ENCODE measurements at regions not wholly inside any gene's neighbourhood (a gene's known extent, or its start where the extent isn't known, plus 50 kb on each side); places are given as distances from the start of the nearest gene placed in this dataset.
"Not testable (repeated sequence)": the region's sequence is repeated elsewhere in the genome, so short reads cannot be mapped to it uniquely, and the experiment has no call there.

- not testable (repeated sequence) for DNase-seq
Measured at GRCh38 chr12:14032191-14032590, 50.8 kb upstream of the GRIN2B start.

- DNase-seq: no peak
Measured at GRCh38 chr12:14043776-14044175, 62.4 kb upstream of the GRIN2B start.

DNA sequence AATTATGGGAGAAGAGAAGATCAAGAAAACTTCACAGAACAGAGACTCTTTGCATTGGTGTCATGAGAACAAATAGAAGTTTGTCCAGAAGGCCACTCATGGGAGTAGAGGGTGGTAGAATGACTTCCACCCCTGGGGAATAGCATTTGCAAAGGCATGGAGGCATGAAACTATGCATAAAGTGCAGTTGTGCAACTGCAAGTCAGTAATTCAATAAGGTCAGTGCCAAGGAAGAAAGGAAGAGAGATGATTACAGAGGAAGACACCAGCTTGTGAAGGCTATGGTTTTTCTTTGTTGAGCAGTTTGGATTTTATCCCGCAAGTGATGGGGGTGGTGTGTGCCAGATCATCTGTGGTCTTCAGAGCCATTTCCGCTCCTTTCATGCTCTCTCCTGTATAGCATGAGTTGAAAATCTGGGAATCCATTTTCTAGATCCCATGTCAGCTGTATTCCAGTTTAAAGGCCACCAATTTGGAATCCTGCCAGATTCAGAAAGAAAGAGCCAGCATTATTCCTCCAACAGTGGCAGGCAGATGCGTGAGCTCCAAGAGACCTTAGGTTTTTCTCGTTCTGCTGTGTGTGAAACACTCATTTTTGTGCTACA lies 67.6 kb upstream of the GRIN2B start:
- no peak for DNase-seq

- DNase-seq: no peak
Measured at GRCh38 chr12:14057895-14058294, 76.5 kb upstream of the GRIN2B start.

DNA sequence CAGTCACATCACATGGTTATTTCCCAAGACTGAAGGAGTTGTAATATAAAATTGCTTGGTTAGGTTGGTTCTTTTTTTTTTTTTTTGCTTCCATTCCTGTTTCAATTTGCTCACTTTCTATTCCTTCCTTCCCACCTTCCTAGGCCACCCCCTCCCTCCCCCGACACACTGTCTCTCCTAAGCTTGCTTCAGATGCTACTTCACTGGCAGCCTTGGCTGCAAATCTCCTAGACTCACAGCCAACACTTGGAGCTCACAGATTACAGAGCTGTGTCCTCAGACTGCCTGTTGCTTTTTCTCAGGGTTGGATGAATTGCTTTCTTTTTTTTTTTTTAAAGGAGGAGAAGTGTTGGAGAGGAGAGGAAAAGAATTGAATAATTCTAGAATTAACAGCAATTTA lies 77.3 kb upstream of the GRIN2B start:
- no peak for DNase-seq

DNA sequence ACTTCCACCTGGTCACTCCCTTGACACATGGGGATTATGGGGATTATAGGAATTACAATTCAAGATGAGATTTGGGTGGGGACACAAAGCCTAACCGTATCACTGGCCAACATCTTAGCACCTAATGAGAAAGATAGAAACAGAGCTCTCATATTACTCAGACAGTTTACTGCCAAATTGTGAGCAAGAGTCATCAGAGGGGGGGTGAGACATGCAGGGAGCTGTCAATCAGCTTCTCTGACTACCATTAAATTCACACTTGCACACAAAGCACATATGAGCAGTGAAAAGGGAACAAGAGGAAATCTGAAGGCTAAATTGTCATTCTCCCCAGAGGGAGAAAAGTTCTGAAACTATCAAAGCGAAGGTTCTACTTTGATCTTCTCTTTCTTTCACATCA lies 78.1 kb upstream of the GRIN2B start:
- DNase-seq: no peak

DNA sequence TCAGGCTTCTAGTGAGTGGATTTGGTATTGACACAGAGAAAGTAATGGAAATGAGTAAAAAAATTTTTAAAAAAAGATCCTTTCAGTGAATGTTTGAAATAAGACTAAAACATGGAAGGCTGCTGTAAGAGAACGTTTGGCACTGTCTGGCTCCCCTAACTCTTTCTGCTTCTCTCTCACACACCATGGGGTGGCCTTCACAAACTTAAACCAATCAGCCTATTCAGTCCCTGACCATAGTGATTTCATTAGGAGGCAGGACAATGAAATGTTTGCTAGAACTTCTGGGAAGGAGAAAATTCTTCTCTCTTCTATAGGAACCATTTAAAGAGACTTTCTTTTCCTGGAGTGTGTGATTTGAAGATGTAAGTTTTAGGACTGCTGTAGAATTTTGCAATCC lies 84.2 kb upstream of the GRIN2B start:
- no peak for DNase-seq

DNA sequence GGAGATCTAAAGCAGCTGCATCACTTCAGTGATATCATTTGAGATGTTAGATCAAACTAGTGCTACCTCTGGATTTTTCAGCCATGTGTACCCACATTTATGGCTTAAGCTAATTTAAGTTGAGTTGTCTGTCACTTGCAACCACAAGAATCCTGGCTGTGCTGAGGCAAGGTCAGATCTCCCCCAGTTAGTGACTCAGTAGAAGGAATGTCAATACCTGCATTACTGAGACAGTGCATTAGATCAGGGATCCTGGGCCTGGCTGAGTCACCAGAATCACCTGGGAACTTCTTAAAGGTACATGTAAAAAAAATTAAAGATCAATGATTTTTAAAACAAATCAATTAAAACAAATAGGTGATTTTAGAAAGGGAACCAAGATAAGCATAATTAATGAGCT lies 84.6 kb upstream of the GRIN2B start:
- DNase-seq: no peak

DNA sequence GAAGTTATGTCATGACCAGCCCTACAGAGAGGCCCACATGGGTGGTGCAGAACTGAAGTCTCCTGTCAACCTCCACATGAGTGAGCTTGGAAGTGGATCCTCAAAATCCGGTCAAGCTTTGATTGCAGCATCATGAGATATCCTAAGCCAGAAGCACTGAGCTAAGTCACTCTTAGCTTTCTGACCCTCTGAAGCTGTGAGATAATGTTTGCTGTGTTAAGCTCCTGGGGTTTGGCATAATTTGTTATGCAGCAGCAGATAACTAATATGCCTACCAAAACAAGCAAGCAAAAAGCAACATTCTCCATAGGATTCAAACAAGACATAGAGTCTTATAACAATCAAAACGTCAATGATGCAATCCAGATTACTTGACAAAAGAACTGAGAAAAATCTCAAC lies 87.6 kb upstream of the GRIN2B start:
- no peak for DNase-seq

DNA sequence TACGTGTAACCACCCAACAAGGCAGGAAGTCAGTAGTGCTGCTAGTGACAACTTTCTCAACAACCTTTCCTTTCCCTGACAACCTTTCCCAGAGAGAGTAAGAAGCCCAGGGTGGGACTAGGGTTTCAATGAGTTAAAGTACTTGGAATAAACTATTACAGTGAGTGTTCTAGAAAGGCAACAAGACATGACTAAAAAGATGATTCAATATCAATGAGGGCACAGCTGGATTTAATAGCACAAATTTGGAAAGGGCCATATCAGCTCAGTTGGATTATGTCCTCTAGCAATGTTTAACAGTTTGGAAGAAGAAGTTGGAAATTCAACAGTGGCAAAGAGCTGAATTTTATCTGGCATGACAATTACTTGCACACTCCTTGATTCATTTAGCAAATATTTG lies 90.4 kb upstream of the GRIN2B start:
- DNase-seq: no peak

DNA sequence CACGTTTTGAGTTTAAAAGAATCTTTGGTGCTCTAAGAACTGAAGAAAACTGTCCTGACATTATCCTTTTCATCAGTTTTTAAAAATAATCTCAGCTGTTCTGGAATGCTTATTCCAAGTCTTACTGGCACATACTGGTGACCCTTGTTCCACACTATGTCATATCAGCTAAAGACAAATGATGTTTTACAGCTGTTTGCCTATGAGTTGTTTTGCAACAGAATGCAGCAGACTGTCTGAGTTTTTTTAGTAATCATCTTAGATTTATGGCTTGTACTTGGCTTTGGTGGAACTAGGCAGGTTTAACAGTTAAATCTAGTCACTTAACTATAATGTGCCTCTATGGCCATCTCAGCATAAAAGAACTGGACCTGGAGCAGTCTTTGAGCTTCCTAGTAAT lies 91.6 kb upstream of the GRIN2B start:
- no peak for DNase-seq

GRCh38 chr12:14075797-14076393 lies 94.5 kb upstream of the GRIN2B start:
- DNase-seq: no peak

DNA sequence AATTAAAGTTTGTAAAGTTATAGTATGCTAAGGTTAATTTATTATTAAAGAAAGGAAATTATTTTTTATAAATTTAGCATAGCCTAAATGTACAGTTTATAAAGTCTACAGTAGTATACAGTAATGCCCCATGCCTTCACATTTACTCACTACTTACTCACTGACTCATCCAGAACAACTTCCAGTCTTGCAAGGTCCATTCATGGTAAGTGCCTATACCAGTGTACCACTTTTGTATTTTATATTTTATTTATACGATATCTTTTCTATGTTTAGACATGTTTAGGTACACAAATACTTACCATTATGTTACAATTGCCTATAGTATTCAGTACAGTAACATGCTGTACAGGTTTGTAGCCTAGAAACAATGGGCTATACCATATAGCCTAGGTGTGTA lies 95.1 kb upstream of the GRIN2B start:
- no peak for DNase-seq

GRCh38 chr12:14086838-14087237 lies 105.4 kb upstream of the GRIN2B start:
- no peak for DNase-seq

DNA sequence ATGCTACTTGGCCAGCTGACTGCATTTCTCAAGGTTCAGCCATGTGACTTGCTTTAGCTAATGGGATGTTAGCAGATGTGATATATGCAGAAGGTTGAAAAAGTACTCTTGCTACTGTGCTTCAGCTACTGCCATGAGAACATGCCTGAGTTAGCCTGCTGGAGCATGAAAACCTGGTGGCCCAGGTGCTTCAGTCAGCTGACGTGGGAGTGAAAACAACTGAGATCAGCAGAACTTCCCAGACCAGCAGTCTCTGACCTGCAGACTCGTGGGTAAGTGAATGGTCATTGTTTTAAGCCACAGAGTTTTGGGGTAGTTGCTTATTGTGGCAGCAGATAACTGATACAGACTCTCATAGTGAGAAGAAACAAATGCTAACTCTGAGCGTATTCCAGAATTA lies 118.6 kb upstream of the GRIN2B start:
- no peak for DNase-seq

DNA sequence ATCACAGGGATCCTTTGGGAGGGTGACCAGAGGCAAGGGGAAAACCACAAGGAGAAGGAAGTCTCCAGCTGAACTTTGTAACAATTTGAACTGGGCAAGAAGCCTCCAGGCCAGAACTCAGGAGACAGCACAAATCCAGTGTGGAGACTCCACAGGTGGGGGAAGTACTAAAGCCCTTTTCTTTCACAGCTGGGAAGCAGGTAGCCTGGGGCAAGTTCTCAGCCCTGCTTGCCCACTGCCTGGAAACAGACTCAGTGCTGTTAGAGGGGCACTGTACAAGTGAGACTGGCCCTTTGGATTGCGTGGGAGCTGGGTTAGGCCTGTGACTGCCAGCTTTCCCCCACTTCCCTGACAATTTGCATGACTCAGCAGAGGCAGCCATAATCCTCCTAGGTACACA lies 120.2 kb upstream of the GRIN2B start:
- not testable (repeated sequence) for DNase-seq

DNA sequence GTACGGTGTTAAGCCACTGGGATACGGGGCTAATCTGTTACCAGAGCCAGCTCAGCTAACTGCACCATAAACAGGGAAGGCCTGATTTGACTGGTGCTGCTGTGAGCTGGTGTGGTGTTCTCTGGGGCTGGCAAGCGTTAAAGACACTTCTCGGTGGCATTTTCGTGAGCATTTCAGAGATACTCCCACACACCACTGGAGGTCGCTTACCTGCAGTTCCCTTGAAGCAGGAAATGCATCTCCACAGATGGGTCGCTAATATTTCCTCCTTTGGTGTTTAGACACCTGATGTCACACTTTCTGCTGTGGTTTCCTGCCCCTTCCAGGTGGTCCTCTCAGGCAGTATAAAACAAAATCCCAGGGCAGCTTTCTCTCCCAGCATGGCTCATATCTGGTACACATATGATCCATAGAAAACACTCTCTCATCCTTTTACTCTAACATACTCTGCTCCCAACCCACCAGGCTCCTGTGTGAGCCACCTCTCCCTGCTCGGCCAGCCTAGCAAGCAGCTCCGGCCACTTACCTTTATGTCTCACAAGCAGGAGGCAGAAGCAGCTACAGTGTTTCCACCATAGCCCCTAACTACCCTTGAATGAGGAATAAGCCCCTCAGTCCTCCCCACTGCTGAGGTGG lies 129.9 kb upstream of the GRIN2B start:
- peak; percentile 8 for DNase-seq

GRCh38 chr12:14113031-14113430 lies 131.6 kb upstream of the GRIN2B start:
- DNase-seq: no peak

GRCh38 chr12:14126692-14127091 lies 145.3 kb upstream of the GRIN2B start:
- DNase-seq: no peak

GRCh38 chr12:14129611-14130195 lies 148.3 kb upstream of the GRIN2B start:
- DNase-seq: no peak

DNA sequence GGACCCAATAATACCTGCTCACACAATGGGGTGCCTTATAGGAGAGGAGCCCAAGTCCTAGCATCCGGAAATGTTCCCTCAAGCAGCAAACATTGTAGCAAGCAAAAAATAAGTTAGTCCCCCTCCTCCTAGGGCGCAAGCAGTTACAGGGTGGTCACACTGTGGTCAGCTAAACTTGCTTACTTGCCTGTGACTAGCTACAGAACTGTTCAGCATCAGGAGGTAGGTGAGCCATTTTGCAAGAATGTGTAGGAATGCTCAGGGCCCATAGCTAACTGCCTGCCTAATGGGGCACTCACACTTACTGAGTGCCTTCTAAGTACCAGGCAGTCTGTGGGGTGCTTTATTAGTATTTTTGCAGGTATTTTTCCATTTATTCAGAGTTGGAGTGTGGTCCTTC lies 154.6 kb upstream of the GRIN2B start:
- DNase-seq: no peak

DNA sequence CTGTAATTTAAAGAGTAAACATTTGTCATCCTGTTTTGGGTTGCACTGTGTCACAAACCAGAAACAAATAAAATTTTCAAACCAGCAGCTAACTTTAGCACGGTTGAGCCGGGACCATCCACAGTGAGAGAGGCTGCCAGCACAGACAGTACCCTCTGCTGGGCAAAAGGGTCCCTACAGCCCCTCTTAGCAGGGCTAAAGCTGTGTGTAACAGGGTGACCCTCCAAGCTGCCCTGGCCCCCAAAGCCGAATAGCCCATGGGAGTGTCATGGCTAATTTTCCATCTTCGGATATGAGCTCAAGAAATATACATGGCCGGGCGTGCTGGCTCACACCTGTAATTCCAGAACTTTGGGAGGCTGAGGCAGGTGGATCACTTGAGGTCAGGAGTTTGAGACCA lies 157.1 kb upstream of the GRIN2B start:
- DNase-seq: no peak

DNA sequence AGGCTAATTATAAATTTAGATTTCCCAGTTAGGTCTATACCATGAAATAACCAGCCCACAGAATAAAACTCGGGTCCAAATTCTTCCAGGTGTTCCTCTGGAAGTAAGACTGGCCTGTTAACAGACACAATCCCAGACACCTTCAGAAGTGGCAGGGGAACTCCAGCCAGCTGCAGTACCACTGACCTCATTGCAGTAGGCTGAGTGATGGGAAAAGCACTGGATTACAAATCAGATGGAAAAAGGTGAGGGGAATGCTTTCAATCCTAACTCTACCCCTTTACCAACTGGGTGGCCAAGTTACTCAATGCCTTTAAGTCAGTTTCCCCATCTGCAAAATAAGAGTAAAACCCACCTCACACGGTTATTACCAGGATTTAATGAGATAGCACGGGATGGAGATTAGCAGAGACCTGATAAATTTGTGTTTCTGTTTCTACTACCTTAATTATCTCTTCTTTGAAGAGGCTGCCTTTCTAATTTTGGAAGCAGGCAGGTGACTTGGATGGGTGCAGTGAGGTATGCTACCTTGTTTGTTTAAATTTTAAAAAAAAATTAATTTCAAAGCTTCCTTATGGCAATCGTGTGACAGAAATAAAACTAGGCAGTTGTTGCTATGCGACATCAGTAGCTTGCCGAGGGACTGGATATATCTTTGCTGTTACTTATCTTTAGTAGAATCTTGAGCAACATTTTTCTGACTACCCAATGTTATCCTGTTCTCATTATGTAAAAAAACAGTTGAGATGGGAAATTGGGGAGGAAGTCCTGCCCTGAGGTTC lies 167.3 kb upstream of the GRIN2B start:
- DNase-seq: no peak

DNA sequence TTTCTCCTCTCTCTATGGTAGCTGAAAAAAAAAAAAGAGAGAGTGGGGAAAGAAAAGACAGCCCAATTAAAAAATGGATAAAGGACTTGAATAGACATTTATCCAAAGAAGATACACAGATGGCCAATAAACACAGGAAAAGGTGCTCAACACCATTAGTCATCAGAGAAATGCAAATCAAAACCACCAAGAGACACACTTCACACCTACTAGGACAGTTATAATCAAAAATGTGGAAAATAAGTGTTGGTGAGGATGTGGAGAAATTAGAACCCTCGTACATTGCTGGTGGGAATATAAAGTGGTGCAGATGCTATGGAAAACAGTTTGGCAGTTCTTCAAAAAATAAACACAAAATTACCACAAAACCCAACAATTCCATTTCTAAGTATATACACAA lies 172.4 kb upstream of the GRIN2B start:
- DNase-seq: no peak

Measured in activated CD4-positive, alpha-beta T cell treated with anti-CD3 and anti-CD28 coated beads, Interleukin-2, amount 50 U/mL, for 16 hours (primary cell).